Erythroblast (primary cell): ENCODE measurements at regions not wholly inside any gene's neighbourhood (a gene's known extent, or its start where the extent isn't known, plus 50 kb on each side); places are given as distances from the start of the nearest gene placed in this dataset.

Experiments used
- GATA1 ChIP-seq: IDR thresholded peaks from 2 replicates; pipeline ENCODE4 v1.6.1; 2011; ENCODE audit warnings: low read depth, mild to moderate bottlenecking, control low read depth, low read length, moderate library complexity
- POLR2A ChIP-seq: IDR thresholded peaks from 2 replicates; pipeline ENCODE4 v1.6.1; 2011; ENCODE audit warnings: mild to moderate bottlenecking, low read length

- TF ChIP-seq POLR2A (no peak), GATA1 (no peak)
These were observed 263.6 kb downstream of the FLRT2 start for GRCh38 chr14:85793533-85793932.
